HEK293 (cell line): ENCODE measurements at regions not wholly inside any gene's neighbourhood (a gene's known extent, or its start where the extent isn't known, plus 50 kb on each side); places are given as distances from the start of the nearest gene placed in this dataset.

Experiments
- BCL11A ChIP-seq: fragments of 450-650 bp; formaldehyde crosslinking; IDR thresholded peaks from 2 replicates; pipeline ENCODE4 v1.5.1; 2016; ENCODE audit warnings: low read depth, missing biosample characterization, missing genetic modification characterization
- ZNF138 ChIP-seq: fragments of 450-650 bp; formaldehyde crosslinking; IDR thresholded peaks from 2 replicates; pipeline ENCODE4 v1.5.1; 2016; ENCODE audit warnings: missing biosample characterization, missing genetic modification characterization, borderline replicate concordance
- ZNF274 ChIP-seq, 2 experiments: fragments of 200-500 bp in 1 of 2; fragments of 450-650 bp in 1 of 2; sonication (Bioruptor generic) in 1 of 2; formaldehyde crosslinking in 1 of 2; IDR thresholded peaks; 2 replicates each; pipeline versions ENCODE4 v1.5.1 to v1.6.1; 2014 to 2016; ENCODE audit warnings: borderline replicate concordance in 1 of 2, inconsistent platforms in 1 of 2, low read length in 1 of 2, missing biosample characterization in 1 of 2, missing genetic modification characterization in 1 of 2
- ZNF621 ChIP-seq: fragments of 450-650 bp; formaldehyde crosslinking; IDR thresholded peaks from 2 replicates; pipeline ENCODE4 v1.5.1; 2017; ENCODE audit warnings: missing biosample characterization, missing genetic modification characterization
- ZNF76 ChIP-seq: fragments of 450-650 bp; formaldehyde crosslinking; IDR thresholded peaks from 2 replicates; pipeline ENCODE4; 2016; ENCODE audit warnings: low read depth, missing biosample characterization, missing genetic modification characterization, borderline replicate concordance
- TF ChIP-seq, protein P1 (sequence below): fragments of 450-650 bp; formaldehyde crosslinking; IDR thresholded peaks from 2 replicates; pipeline ENCODE4 v1.5.1; 2016; ENCODE audit warnings: missing biosample characterization, missing genetic modification characterization
- TF ChIP-seq, protein P2 (sequence below): fragments of 450-650 bp; formaldehyde crosslinking; IDR thresholded peaks from 2 replicates; pipeline ENCODE4 v1.5.1; 2016; ENCODE audit warnings: missing biosample characterization, missing genetic modification characterization

DNA sequence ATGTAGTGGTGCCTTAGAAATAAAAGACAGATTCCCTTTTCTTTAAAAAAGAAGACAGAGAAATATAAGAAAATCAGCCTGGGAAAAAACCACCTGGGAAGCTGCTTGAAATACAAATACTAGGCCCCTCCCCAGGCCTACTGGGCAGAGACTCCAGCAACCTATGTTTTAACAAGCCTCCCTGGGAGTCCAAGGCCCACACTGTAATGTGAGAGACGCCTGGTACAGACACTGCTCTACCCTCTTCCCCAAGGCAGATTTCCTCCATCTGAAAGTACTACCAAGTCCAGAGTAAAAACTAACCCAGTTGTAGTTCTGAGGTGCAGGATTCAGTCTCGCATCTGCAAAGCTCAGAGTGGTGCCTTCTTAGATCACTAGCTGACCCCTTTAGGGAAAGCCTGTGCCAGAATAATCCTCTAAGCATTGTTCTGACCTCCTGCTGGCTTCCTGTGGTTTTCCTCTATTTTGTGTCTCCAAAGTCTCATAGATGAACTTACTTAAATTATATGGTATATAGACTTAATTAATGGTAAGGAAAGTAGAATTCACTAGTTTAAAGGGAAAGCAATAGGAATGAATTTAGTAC is 270.2 kb upstream of the SLC35B3 start:
- TF ChIP-seq, protein P1, sequence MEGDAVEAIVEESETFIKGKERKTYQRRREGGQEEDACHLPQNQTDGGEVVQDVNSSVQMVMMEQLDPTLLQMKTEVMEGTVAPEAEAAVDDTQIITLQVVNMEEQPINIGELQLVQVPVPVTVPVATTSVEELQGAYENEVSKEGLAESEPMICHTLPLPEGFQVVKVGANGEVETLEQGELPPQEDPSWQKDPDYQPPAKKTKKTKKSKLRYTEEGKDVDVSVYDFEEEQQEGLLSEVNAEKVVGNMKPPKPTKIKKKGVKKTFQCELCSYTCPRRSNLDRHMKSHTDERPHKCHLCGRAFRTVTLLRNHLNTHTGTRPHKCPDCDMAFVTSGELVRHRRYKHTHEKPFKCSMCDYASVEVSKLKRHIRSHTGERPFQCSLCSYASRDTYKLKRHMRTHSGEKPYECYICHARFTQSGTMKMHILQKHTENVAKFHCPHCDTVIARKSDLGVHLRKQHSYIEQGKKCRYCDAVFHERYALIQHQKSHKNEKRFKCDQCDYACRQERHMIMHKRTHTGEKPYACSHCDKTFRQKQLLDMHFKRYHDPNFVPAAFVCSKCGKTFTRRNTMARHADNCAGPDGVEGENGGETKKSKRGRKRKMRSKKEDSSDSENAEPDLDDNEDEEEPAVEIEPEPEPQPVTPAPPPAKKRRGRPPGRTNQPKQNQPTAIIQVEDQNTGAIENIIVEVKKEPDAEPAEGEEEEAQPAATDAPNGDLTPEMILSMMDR (tag by site-specific recombination), result no peak
- TF ChIP-seq ZNF621 (tag by site-specific recombination) (no peak), ZNF138 (tag by site-specific recombination) (no peak), ZNF76 (tag by site-specific recombination) (no peak), ZNF274 (IDR thresholded peaks at IDR 0.05; ENCODE audit: low read length) (no peak), ZNF274 (tag by site-specific recombination; IDR thresholded peaks at IDR 0.05; ENCODE audit: borderline replicate concordance) (no peak), BCL11A (tag by site-specific recombination) (no peak)
- TF ChIP-seq, protein P2, sequence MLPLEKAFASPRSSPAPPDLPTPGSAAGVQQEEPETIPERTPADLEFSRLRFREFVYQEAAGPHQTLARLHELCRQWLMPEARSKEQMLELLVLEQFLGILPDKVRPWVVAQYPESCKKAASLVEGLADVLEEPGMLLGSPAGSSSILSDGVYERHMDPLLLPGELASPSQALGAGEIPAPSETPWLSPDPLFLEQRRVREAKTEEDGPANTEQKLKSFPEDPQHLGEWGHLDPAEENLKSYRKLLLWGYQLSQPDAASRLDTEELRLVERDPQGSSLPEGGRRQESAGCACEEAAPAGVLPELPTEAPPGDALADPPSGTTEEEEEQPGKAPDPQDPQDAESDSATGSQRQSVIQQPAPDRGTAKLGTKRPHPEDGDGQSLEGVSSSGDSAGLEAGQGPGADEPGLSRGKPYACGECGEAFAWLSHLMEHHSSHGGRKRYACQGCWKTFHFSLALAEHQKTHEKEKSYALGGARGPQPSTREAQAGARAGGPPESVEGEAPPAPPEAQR (tag by site-specific recombination), result no peak
